GM12873 (cell line): ENCODE measurements at regions not wholly inside any gene's neighbourhood (a gene's known extent, or its start where the extent isn't known, plus 50 kb on each side); places are given as distances from the start of the nearest gene placed in this dataset.

Experiments
- TF ChIP-seq, protein P1 (sequence below): IDR thresholded peaks from 2 replicates; pipeline ENCODE4 v1.5.1; 2012; ENCODE audit warnings: low read depth, mild to moderate bottlenecking, moderate library complexity, low read length, control low read depth; ENCODE audit not compliant: insufficient read depth; ENCODE audit errors: missing control alignments

DNA sequence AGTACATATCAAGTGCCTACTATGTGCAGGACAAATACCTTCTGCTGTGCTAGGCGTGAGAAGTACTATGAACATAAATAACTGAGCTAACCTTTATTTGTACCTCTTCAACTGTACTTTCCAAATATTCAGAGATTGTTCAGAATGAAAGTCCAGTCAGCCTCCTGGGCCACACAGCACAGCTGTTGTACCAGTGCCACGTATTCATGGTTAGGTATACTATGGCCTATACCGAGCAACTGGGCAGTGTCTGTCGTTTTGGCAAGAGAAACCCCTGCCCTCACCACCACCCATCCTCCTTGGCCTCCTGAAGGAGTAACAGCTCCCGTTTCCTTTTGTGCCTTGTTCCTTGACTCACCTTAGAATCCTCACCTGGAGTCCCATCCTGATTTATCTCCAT, 53.0 kb downstream of the RASSF10 start:
- TF ChIP-seq, protein P1, sequence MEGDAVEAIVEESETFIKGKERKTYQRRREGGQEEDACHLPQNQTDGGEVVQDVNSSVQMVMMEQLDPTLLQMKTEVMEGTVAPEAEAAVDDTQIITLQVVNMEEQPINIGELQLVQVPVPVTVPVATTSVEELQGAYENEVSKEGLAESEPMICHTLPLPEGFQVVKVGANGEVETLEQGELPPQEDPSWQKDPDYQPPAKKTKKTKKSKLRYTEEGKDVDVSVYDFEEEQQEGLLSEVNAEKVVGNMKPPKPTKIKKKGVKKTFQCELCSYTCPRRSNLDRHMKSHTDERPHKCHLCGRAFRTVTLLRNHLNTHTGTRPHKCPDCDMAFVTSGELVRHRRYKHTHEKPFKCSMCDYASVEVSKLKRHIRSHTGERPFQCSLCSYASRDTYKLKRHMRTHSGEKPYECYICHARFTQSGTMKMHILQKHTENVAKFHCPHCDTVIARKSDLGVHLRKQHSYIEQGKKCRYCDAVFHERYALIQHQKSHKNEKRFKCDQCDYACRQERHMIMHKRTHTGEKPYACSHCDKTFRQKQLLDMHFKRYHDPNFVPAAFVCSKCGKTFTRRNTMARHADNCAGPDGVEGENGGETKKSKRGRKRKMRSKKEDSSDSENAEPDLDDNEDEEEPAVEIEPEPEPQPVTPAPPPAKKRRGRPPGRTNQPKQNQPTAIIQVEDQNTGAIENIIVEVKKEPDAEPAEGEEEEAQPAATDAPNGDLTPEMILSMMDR = no peak

DNA sequence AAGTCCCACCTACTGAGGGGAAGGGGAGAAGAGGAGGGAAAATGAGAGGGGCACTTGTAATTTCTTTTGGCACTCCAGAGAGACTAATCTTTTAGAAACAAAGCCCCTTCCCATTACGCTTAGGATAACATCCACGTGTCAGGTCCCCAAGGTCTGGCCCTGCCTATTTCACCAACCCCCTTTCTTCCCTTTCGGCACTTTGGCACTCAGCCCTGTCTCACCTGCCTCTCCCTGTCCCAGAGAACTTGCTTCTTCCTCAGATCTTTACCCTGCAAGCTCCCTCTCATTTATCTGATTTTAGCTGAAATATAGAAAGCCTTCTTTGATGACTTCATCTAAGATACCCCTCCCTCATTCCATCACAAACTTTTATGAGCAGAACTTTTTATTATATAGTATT, 55.5 kb downstream of the RASSF10 start:
- TF ChIP-seq, protein P1 = no peak

DNA sequence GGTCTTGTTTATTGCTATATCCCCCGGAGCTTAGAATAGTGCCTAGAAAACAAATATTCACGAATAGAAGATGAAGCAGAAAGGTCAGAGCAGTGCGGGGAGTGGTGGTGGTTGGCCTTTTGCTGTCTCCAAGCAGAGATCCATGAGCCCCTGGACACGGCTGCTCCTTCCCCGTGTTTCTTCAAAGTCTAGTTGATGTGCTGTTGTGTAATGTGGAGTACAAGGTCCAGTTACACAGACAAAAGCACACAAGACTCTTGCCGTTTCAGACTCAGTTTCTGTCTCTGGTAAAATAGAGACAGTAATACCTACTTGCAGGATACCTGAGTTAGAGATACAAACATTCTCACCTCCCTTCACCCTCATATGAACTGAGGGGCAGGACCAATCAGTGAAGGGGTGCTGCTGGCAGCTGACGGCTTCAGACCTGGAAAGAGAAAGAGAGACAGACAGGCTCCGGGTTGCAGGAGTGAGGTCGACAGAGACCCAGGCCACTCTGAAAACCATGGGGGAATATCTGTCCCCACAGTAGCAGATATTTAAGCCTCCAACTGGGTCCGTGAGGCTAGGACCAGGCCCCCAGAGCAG, 56.2 kb downstream of the RASSF10 start:
- TF ChIP-seq, protein P1 = no peak

DNA sequence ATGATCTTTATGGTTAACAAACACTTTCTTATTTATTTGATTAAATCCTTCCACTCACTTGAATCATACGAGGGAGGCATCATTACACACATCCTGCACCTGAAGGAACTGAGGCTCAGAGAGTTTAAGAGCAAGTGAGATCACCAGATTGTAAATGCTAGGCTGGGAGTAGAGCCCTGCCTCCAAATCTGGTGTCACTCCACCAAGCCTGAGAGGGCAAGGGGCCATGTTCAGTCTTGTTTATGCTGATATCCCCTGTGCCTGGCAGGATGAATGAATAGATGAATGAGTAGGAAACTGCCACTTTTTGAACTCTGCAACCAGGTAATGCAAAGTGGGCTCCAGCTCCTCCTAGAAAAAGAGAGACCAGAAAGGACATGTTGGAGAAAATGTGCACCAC, 59.1 kb downstream of the RASSF10 start:
- TF ChIP-seq, protein P1 = no peak

DNA sequence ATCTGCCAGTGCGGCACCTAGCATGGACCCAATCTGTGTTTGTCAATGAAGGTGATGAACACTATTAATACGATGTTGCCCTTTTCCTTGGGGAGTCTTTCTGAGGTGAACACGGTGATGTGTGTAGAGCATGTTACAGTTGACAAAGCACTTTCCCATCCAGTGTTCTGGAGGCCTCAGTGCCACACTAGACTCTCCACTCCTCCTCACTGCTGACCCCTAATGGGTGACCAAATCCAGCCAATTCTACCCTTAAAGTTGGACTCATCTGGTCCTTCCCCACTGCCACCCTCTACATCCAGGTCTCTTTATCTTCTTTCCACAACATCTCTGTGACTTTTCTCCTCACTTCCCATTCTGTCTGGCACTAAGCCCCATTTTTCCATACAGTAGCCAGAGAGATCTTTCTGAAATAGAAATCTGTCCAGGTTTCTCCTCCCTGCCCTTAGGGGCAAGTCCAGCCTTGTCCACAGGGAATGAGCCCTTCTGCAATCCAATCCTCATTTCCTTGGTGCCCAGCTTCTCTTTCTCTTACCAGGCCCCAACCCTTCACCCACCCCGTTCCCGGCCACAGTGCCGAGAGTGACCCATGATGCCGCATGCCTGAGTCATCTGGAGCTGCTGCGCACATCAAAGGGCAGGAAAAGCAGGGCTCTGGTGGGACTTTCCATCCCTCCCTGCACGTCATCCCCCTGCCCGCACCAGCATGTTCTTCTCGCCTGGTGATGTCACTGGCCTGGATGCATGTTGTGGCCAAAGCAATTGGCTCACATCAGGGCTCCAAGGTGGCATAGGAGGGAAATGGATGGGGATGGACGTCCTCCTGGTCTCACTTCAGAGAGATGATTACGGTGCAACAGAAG, 64.2 kb downstream of the RASSF10 start:
- TF ChIP-seq, protein P1 = no peak

DNA sequence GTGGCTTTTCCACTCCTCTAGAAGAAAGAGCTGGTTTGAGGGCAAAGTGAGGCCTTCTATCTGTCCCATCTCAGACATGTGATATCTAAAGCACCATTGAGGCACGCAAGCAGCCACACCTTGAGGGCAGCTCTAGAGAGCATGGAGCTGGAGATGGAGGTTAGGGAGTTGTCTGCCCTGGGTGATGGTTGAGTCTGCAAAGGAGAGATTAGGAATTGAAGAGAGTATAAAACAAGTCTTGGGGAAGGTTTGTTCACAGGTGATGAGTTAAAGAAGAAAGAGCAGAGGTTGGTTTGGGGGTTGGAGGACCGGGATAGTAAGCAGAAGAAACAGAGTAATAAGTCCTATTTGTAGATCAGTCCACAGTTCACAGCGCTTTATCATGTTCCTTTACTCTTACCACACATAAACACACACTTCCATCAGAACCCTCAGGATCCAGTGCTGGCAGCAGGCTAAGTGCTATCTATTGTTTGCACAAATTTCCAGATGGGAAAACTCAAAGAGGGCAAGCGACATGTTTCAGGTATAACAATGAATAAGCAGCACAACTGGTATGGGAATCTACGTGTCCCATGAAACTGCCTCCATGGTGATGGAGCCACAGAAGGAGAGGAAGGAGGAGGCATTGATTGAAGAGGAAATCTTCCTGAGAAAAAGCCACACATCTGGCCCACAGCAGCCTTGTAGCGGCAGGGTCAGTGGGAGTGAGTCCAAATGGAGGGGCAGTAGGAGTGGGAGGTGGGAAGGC, 65.8 kb downstream of the RASSF10 start:
- TF ChIP-seq, protein P1 = no peak

DNA sequence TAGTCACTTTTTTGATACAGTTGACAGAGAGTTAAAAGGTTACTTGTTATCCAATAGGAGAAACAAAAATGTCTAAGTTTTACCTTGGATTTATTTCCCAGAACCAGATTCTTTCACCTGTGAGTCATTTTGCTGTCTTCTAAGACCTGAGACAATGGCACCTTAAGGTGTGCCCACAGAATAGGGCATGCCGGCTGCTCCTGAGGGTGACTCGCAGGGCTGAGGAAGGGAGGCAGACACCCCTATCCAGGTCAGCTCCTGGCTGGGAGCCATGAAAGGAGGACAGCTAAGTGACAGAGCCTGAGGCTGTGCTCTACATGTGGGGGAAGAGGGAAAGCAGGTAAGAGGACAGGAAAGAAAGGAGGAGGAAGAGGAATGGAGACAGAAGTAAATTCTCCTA, 67.8 kb downstream of the RASSF10 start:
- TF ChIP-seq, protein P1 = no peak
